NOMO-1 treated with DMSO at 0.1 percent for 48 hours (cell line): ENCODE measurements at regions not wholly inside any gene's neighbourhood (a gene's known extent, or its start where the extent isn't known, plus 50 kb on each side); places are given as distances from the start of the nearest gene placed in this dataset.
"Not testable (repeated sequence)": the region's sequence is repeated elsewhere in the genome, so short reads cannot be mapped to it uniquely, and the experiment has no call there.

Experiments used
- DNase-seq: peaks from one replicate; lab custom pipeline; 2025; ENCODE audit not compliant: unreplicated experiment; lab: John Stamatoyannopoulos, UW

- DNase-seq = peak; percentile 40
These were observed 373.3 kb upstream of the SEMA6A start for GRCh38 chr5:116947691-116948528.

GRCh38 chr5:116945613-116946382 lies 371.2 kb upstream of the SEMA6A start:
- not testable (repeated sequence) for DNase-seq

GRCh38 chr5:116944183-116944582 lies 369.6 kb upstream of the SEMA6A start:
- no peak for DNase-seq

GRCh38 chr5:116942622-116943021 lies 368.0 kb upstream of the SEMA6A start:
- DNase-seq = no peak

- DNase-seq = no peak
These were observed 365.0 kb upstream of the SEMA6A start for GRCh38 chr5:116939641-116940040.

- DNase-seq = no peak
These were observed 363.9 kb upstream of the SEMA6A start for GRCh38 chr5:116938488-116938887.

GRCh38 chr5:116935561-116936162 lies 361.0 kb upstream of the SEMA6A start:
- no peak for DNase-seq

GRCh38 chr5:116930616-116931015 lies 356.0 kb upstream of the SEMA6A start:
- DNase-seq = no peak

- no peak for DNase-seq
These were observed 348.7 kb upstream of the SEMA6A start for GRCh38 chr5:116923344-116923743.

GRCh38 chr5:116922532-116922931 lies 347.9 kb upstream of the SEMA6A start:
- DNase-seq = no peak

- no peak for DNase-seq
These were observed 340.4 kb upstream of the SEMA6A start for GRCh38 chr5:116914869-116915504.

- DNase-seq = no peak
These were observed 337.6 kb upstream of the SEMA6A start for GRCh38 chr5:116912221-116912620.

- DNase-seq = no peak
These were observed 336.5 kb upstream of the SEMA6A start for GRCh38 chr5:116911074-116911473.

- DNase-seq = no peak
These were observed 333.9 kb upstream of the SEMA6A start for GRCh38 chr5:116908537-116908936.

- DNase-seq = no peak
These were observed 331.3 kb upstream of the SEMA6A start for GRCh38 chr5:116905885-116906284.

- no peak for DNase-seq
These were observed 326.2 kb upstream of the SEMA6A start for GRCh38 chr5:116900793-116901192.

GRCh38 chr5:116898917-116899316 lies 324.3 kb upstream of the SEMA6A start:
- DNase-seq = no peak

- DNase-seq = no peak
These were observed 322.7 kb upstream of the SEMA6A start for GRCh38 chr5:116897291-116897690.

- no peak for DNase-seq
These were observed 321.4 kb upstream of the SEMA6A start for GRCh38 chr5:116896001-116896400.

GRCh38 chr5:116892993-116893392 lies 318.4 kb upstream of the SEMA6A start:
- no peak for DNase-seq

- no peak for DNase-seq
These were observed 312.5 kb upstream of the SEMA6A start for GRCh38 chr5:116887104-116887503.
